ENCODE measurements at regions not wholly inside any gene's neighbourhood (a gene's known extent, or its start where the extent isn't known, plus 50 kb on each side); places are given as distances from the start of the nearest gene placed in this dataset.

Small RNAs in the stretch of these regions (small RNA-seq; reads per million reads assigned to genes)
- gene RF00019 = 0 to 1.2 (median 0) reads per million in 3 experiments

All from neural cell (in vitro differentiated cells).